NCI-H524 treated with DMSO at 0.1 percent for 48 hours (cell line): ENCODE measurements at regions not wholly inside any gene's neighbourhood (a gene's known extent, or its start where the extent isn't known, plus 50 kb on each side); places are given as distances from the start of the nearest gene placed in this dataset.
A peak's percentile ranks its signal among the peaks of the same experiment; 100 is the strongest.
"Not testable (repeated sequence)": the region's sequence is repeated elsewhere in the genome, so short reads cannot be mapped to it uniquely, and the experiment has no call there.

Source experiments
- DNase-seq: peaks from one replicate; lab custom pipeline; 2025; lab: John Stamatoyannopoulos, UW

DNA sequence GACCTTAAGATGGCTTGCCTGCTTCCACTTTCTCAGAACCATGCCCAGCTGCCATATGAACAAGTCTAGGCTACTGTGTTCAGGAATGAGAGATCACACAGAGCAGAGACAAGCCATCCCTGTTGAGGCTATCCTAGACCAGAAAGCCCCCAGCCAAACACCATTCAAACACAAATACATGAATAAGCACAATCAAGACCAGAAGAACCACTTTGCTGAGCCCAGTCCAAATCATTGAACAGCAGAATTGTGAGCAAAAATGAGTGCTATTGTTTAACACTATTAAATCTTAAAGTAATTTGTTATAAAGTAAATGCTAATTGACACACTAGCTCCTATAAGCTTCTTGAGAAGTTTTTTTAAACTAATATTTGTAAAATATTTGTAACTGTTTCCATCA lies 79.0 kb upstream of the LYZL1 start:
- DNase-seq = no peak

DNA sequence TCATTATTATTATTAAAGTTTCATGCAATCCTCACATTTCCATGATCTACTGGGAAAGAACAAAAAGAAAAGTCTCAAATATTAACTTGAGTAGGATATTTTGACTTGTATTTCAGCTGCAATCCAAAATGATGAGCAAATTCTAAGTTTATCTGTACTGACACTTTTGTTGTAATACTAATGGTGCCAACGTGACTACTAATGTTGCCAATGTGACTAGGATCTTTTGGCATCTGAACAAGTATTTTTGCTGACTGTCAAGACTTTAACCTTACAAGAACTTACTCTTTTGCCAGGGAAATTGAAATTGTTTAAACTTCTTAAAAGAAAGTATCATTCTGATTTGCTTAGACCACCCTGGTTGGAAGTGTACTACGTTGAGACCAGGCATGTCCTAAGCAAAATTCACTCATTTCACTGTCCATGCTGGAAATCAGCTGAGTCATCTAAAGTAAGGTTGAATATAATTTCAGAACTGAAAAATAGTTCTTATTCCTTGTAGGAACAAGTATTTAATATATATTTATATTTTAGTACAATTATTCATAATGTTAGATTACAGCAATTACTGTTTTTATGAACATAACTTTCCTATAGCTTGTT lies 78.5 kb upstream of the LYZL1 start:
- DNase-seq = no peak

DNA sequence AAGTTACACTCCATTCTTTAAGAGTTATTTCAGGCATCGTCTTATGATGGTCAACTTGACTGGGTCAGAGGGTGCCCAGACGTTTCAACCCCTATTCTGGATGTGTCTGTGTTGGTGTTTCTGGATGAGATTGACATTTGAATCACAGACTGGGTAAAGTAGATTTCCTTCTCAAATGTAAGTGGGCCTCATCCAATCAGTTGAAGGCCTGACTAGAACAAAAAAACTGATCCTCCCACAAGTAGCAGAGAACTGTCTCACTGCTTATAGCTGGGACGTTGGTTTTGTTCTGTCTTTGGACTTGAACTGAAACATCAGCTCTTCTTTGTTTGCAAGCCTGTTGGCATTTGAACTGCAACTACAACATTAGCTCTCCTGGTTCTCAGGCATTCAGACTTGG lies 76.3 kb upstream of the LYZL1 start:
- DNase-seq = no peak

DNA sequence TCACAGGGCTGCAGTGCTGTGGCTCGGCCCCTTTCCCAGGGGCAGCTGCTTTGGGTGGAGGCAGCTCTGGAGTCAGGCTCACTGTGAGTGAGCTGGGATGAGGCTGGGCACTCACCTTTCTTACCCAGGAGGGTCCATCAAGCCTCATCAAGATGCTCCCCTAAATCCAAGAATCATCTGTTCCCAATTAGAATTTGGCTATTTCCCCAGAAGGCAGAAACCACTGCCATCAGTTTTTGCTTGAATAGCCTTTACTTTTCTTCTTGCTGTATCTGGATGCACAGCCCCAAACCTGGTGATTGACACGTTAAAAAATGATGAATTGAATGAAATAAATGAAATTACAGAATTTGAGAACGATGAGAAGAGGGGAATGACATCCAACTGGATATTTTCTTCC lies 74.3 kb upstream of the LYZL1 start:
- no peak for DNase-seq

DNA sequence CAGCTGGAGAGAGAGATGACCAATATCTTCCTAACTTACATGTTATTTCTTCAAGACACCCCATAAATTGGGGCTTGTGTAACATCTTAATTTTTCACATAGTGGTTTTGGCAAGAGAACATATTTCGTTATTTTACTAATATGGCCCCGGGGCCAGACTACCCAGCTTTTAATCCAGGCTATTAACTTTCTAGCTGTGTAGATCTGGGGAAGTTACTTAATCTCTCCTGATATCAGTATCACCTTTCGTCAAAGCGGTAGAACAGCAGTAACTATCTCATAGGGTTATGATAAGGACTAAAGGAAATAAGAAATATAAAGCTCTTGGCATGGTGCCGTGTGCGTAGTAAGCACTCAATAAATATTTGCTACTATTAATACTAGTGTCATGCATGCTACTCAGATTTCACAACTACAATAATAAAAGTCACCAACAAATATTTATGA lies 71.6 kb upstream of the LYZL1 start:
- DNase-seq = no peak

DNA sequence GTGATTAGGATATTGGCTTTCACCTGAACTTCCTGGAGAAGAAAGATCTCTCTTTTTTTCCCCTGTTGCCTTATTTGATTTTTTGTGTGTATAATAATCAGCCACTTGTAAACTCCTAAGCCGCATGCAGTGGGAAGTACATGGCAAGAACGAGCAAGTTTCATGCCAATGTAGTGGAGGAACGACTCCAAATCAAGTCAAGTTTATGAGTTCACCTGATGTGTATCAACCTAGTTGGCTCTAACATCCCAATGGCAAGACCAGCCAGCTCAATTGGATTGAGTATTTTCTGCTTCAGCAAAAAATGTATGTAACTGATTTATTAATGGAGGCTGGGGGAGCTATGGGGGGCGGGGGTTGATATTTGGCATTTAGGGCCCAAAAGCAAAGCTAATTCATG lies 65.5 kb upstream of the LYZL1 start:
- DNase-seq = no peak

DNA sequence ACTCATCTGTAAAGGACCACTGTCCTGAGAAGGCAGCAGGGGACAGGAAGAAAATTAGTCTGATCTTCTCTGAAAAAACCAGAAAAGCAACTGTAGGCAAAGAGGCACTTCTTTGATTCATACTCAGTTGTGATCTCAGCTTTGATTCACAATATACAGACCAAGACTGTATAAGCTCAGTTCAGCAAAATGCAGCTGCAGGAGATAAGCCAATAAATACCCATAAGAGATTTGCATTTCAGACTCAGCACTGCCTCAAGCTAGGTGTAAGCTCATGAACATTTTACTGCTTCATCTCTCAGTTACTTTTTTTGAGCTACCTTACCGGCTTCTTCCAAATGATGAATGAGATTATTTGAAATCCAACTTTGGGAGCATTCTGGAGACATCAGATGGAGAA lies 64.2 kb upstream of the LYZL1 start:
- no peak for DNase-seq

DNA sequence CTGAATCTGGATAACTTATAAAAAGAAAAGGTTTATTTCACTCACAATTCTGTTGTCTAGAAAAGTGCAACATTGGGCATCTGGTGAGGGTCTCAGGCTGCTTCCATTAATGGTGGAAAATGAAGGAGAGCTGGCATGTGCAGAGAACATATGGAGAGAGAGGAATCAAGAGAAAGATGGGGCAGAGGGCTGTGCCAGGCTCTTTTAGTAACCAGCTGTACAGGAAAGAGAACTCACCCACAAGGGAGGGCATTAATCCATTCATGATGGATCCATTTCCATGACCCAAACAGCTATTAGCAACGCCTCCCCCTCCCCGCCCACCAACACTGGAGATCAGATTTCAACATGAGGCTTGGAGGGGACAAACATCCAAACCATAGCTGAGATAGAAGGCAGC lies 61.7 kb upstream of the LYZL1 start:
- peak; percentile 67 for DNase-seq

DNA sequence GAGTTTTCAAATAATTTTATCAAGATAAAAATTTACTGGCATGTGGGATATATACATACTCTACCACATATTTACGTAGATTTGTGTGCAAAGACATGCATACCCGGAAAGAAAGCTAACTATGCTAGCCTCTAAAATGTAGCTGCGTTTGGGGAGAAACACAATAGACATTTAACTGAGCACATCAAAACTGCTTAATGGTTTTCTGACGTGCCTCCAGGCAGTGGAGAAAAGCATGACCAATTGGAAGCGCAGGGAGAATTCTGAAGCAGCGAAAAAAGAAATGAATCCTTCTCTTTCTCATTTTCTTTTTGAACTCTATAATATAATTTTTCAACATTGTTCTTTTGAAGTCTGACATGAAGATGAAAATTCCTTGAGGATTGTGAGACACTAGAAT lies 60.3 kb upstream of the LYZL1 start:
- DNase-seq = no peak

DNA sequence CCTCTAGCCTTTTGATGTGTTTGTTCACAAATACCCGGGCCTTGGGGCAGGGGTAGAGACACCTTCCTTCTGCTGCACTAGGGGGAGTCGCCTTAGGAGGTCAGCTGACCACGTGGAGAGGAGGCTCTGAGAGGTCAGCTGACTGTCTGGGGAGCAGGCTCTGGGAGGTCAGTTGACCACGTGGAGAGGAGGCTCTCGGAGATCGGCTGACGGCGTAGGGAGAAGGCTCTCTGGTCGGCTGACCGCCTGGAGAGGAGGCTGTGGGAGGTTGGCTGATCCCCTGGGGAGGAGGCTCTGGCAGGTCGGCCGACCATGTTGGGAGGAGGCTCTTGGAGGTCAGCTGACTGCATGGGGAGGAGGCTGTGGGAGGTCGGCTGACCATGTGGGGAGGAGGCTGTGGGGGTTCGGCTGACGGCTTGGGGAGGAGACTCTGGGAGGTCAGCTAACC lies 59.6 kb upstream of the LYZL1 start:
- DNase-seq = no peak

DNA sequence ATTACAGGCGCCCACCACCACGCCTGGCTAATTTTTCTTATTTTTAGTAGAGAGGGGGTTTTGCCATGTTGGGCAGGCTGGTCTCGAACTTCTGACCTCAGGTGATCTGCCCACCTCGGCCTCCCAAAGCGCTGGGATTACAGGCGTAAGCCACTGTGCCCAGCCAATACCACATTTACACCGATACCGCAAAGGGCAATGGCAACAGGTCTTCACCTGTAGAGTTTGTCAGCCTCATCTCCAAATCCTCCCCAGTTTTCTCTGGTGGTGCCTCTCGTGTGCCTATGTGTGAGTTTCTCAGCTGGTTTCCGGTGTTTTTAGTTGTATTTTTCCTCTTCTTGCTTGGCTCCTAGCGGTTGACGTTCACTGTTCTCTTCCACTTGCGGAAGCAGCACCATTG lies 52.0 kb upstream of the LYZL1 start:
- not testable (repeated sequence) for DNase-seq

DNA sequence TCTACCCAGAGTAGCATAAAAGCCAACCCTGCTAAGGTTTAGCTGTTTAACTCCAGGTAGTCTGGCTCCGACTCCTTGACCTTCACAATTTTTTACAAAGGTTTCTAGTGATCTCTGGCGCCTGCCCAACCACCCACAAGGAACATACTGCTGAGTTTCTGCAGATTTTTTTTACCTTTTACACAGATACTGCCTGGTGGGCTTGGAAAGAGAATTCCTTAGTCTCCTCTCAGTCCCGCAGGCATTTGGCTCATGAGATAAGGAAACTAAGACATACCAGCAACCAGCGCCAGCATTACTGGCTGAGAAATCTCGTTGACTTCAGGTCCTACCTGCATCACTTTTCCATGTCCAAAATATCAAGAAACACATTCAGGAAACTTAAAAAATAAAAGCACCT lies 51.1 kb upstream of the LYZL1 start:
- no peak for DNase-seq

DNA sequence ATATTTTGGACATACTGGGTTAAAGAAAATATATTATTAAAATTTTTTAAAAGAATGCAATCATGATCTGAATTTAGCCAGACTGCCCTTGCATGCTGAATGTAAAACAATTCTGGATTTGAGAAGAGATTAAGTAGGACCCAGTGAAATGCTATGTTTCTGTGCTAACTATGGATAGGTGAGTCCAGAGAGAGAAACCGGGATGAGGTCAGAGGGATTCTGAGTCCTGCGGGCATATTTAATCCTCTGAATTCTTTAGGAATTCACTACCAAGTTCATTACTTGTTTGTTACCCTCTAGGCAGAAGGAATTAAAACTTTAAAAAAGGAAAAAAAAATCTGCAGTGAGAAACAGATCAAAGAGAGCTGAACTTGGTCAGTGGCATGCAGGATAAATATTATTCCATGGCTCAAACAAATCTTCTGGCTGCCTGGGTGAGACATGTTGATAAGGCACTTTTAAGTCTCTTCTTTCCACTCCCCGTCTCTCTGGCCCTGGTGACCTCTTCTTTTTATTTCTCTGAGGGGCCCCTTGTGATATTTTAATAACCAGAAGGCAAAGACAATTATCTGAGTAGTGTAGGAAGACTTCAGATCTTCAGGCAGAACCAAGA lies 50.2 kb upstream of the LYZL1 start:
- DNase-seq = no peak
